Endodermal cell (in vitro differentiated cells): ENCODE measurements at regions not wholly inside any gene's neighbourhood (a gene's known extent, or its start where the extent isn't known, plus 50 kb on each side); places are given as distances from the start of the nearest gene placed in this dataset.

Experiments used
- DNase-seq: peaks from one replicate; pipeline ENCODE4 v3.0.0-alpha.2; 2017
- H3K27ac ChIP-seq: 2 replicates; pipeline ENCODE4 v1.5.1; 2013; ENCODE audit warnings: mild to moderate bottlenecking, low read depth, low read length, moderate library complexity
- H3K27me3 ChIP-seq: 2 replicates; pipeline ENCODE4 v1.6.1; 2013; ENCODE audit warnings: mild to moderate bottlenecking, low read length, moderate library complexity; ENCODE audit not compliant: insufficient read depth, control insufficient read depth, poor library complexity, severe bottlenecking
- H3K36me3 ChIP-seq: 2 replicates; pipeline ENCODE4 v1.7.0; 2013; ENCODE audit warnings: mild to moderate bottlenecking, low read length, moderate library complexity; ENCODE audit not compliant: control insufficient read depth, insufficient read depth
- H3K4me1 ChIP-seq: one replicate; pipeline ENCODE4 v1.7.0; 2013; ENCODE audit warnings: low read length; ENCODE audit not compliant: control insufficient read depth, insufficient read depth
- H3K4me3 ChIP-seq: 2 replicates; pipeline ENCODE4 v1.5.1; 2013; ENCODE audit warnings: mild to moderate bottlenecking, low read length, moderate library complexity
- H3K9ac ChIP-seq: 2 replicates; pipeline ENCODE4 v1.6.1; 2013; ENCODE audit warnings: mild to moderate bottlenecking, low read length, moderate library complexity; ENCODE audit not compliant: poor library complexity, severe bottlenecking; ENCODE audit errors: extremely low read depth
- H3K9me3 ChIP-seq: 2 replicates; pipeline ENCODE4 v1.6.1; 2013; ENCODE audit warnings: mild to moderate bottlenecking, low read length, moderate library complexity; ENCODE audit not compliant: control insufficient read depth
- H3K27ac Mint-ChIP-seq: 2 replicates; pipeline ENCODE4 v1.8.0; 2020; ENCODE audit warnings: mixed read lengths
- H3K27me3 Mint-ChIP-seq: 2 replicates; pipeline ENCODE4 v1.8.0; 2021; ENCODE audit warnings: mild to moderate bottlenecking, mixed read lengths; ENCODE audit not compliant: insufficient read depth
- H3K36me3 Mint-ChIP-seq: 2 replicates; pipeline ENCODE4 v1.8.0; 2020; ENCODE audit warnings: low read depth, mixed read lengths
- H3K4me1 Mint-ChIP-seq: 2 replicates; pipeline ENCODE4 v1.8.0; 2020; ENCODE audit warnings: mixed read lengths
- H3K4me3 Mint-ChIP-seq: 2 replicates; pipeline ENCODE4 v1.8.0; 2020; ENCODE audit warnings: mild to moderate bottlenecking, moderate library complexity, mixed read lengths
- H3K9me3 Mint-ChIP-seq: 2 replicates; pipeline ENCODE4 v1.8.0; 2020; ENCODE audit warnings: mild to moderate bottlenecking, mixed read lengths
- WGBS, 2 experiments: methylation state at CpG; one replicate each; pipeline versions ENCODE4 v1.1.5 to v1.1.7; 2013; ENCODE audit warnings: missing lambda C conversion rate in 2 of 2, mixed read lengths in 1 of 2; ENCODE audit not compliant: insufficient coverage in 1 of 2, insufficient read length in 1 of 2; 5-methylcytosine and 5-hydroxymethylcytosine counted together
- TF ChIP-seq, protein P1 (sequence below): fragments of 200-600 bp; sonication (generic); conservative IDR thresholded peaks from 2 replicates; pipeline ENCODE4 v1.5.0; 2021; ENCODE audit warnings: antibody characterized with exemption, mild to moderate bottlenecking

DNA sequence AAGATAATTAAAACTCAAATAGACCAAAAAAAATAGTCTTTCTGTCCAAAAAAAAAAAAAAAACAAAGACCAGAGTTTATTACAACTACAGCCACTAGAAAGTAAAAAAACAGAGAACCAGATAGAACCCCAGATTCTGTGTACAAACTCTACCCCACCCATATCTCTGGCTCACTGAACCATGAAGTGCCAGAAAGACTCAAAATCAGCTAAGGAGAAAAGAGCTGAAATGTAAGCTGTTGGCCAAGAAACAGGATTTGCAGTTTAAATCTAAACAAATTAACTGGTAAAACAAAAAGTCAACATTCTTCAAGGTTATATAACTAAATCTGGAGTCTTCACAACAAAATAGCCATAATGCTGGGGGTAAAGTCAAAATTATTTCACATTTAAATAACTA is 278.9 kb downstream of the SEC16B start:
- H3K4me3 ChIP-seq = no peak overlapping the region
- Mint-ChIP-seq H3K4me1 (peaks cover 3% of the 10 kb centered on the region), H3K27me3 (no peaks in the 10 kb centered on the region), H3K4me3 (no peak overlapping the region), H3K36me3 (no peaks in the 10 kb centered on the region), H3K27ac (no peak overlapping the region), H3K9me3 (peaks cover 30% of the 10 kb centered on the region)
- H3K4me1 ChIP-seq = peaks cover 2% of the 10 kb centered on the region
- H3K9ac ChIP-seq = no peak overlapping the region
- peaks cover 14% of the 10 kb centered on the region for H3K9me3 ChIP-seq
- H3K27ac ChIP-seq = no peak overlapping the region
- H3K36me3 ChIP-seq = no peaks in the 10 kb centered on the region
- H3K27me3 ChIP-seq = no peaks in the 10 kb centered on the region
- DNase-seq = no peak
- TF ChIP-seq, protein P1, sequence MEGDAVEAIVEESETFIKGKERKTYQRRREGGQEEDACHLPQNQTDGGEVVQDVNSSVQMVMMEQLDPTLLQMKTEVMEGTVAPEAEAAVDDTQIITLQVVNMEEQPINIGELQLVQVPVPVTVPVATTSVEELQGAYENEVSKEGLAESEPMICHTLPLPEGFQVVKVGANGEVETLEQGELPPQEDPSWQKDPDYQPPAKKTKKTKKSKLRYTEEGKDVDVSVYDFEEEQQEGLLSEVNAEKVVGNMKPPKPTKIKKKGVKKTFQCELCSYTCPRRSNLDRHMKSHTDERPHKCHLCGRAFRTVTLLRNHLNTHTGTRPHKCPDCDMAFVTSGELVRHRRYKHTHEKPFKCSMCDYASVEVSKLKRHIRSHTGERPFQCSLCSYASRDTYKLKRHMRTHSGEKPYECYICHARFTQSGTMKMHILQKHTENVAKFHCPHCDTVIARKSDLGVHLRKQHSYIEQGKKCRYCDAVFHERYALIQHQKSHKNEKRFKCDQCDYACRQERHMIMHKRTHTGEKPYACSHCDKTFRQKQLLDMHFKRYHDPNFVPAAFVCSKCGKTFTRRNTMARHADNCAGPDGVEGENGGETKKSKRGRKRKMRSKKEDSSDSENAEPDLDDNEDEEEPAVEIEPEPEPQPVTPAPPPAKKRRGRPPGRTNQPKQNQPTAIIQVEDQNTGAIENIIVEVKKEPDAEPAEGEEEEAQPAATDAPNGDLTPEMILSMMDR = no peak

DNA sequence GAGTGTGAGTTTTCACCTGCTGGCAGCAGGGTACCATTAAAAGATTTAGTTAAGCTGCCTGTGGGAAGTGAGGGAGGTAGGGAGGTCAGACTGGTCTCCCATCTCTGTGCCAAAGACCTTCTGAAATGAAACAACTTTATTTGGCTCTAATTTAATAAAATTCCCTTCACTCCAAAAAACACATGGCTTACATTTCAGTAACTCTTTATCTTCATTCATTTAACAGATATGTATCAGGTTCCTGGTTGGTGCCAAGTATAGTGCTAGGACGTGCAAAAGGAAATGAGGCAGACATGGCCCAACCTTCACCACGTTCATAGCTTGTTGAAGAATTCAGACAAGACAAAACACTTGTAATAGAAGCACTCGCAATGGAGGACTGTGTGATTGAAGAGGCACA is 282.3 kb downstream of the SEC16B start:
- peaks cover 3% of the 10 kb centered on the region for H3K4me1 Mint-ChIP-seq
- 86 to 92% methylated on average over 2 to 3 of the region's 3 CpGs for WGBS, 2 experiments
- no peak overlapping the region for H3K27ac Mint-ChIP-seq

DNA sequence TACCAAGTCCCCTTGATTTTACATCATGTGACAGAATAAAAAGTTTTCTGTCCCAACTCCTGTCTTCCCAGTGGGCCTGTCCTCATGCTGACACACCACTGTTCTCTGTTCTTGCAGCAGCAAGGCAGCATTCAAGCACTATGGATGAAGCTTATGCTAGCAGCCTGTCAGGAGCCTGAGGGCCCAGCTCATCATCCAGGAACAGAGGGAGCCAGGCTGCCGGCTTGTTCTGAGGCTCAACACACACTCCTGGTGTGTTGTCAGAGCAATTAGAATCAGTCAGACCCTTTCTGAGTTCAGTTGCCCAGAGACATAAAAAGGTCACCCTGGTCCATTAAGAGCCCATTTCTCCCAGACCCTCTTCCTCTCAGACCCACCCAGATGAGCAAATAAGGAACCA is 282.9 kb downstream of the SEC16B start:
- WGBS, 2 experiments = 50 to 86% methylated on average over 1 of the region's 1 CpG
- no peaks in the 10 kb centered on the region for H3K36me3 ChIP-seq
- peaks cover 3% of the 10 kb centered on the region for H3K4me1 Mint-ChIP-seq
- no peak overlapping the region for H3K27ac ChIP-seq
- no peaks in the 10 kb centered on the region for H3K36me3 Mint-ChIP-seq
- peaks cover 2% of the 10 kb centered on the region for H3K4me1 ChIP-seq
- H3K27ac Mint-ChIP-seq = no peak overlapping the region
- peaks cover 4% of the 10 kb centered on the region for H3K9me3 ChIP-seq
- no peaks in the 10 kb centered on the region for H3K27me3 ChIP-seq
- H3K9ac ChIP-seq = no peak overlapping the region
- H3K4me3 ChIP-seq = no peak overlapping the region
- no peak overlapping the region for H3K4me3 Mint-ChIP-seq
- H3K27me3 Mint-ChIP-seq = peaks cover 3% of the 10 kb centered on the region
- TF ChIP-seq, protein P1 = no peak
- peaks cover 9% of the 10 kb centered on the region for H3K9me3 Mint-ChIP-seq
- no peak for DNase-seq

More for the DNA sequence above, 282.3 kb downstream of the SEC16B start:
- H3K9me3 ChIP-seq = peaks cover 10% of the 10 kb centered on the region
- TF ChIP-seq, protein P1 = no peak
- H3K27ac ChIP-seq = no peak overlapping the region
- peaks cover 2% of the 10 kb centered on the region for H3K4me1 ChIP-seq
- H3K4me3 ChIP-seq = no peak overlapping the region
- Mint-ChIP-seq H3K27me3 (peaks cover under 1% of the 10 kb centered on the region), H3K9me3 (peaks cover 15% of the 10 kb centered on the region), H3K36me3 (no peaks in the 10 kb centered on the region), H3K4me3 (no peak overlapping the region)
- no peak overlapping the region for H3K9ac ChIP-seq
- H3K36me3 ChIP-seq = no peaks in the 10 kb centered on the region
- no peaks in the 10 kb centered on the region for H3K27me3 ChIP-seq
- DNase-seq = no peak
